Mesendoderm (in vitro differentiated cells): ENCODE measurements at regions not wholly inside any gene's neighbourhood (a gene's known extent, or its start where the extent isn't known, plus 50 kb on each side); places are given as distances from the start of the nearest gene placed in this dataset.
"Not testable (repeated sequence)": the region's sequence is repeated elsewhere in the genome, so short reads cannot be mapped to it uniquely, and the experiment has no call there.

Experiments used
- DNase-seq: peaks from one replicate; pipeline ENCODE4 v3.0.0; 2013
- H2AK5ac ChIP-seq: 2 replicates; pipeline ENCODE4 v1.6.1; 2013; ENCODE audit warnings: low read length, inconsistent platforms
- H2BK120ac ChIP-seq: 2 replicates; pipeline ENCODE4 v1.6.1; 2013; ENCODE audit warnings: low read depth, mild to moderate bottlenecking, low read length, moderate library complexity, mixed read lengths
- H2BK15ac ChIP-seq: replicated peaks from 2 replicates; pipeline ENCODE4 v1.6.1; 2013; ENCODE audit warnings: low read depth, mild to moderate bottlenecking, moderate library complexity
- H2BK5ac ChIP-seq: 2 replicates; pipeline ENCODE4 v1.6.1; 2013; ENCODE audit warnings: low read length, inconsistent platforms
- H3K18ac ChIP-seq: 2 replicates; pipeline ENCODE4 v1.6.1; 2013; ENCODE audit warnings: mild to moderate bottlenecking, low read length, mixed read lengths
- H3K23ac ChIP-seq: one replicate; pipeline ENCODE4 v1.6.1; 2013; ENCODE audit warnings: low read length
- H3K27ac ChIP-seq: 2 replicates; pipeline ENCODE4 v1.5.1; 2013; ENCODE audit warnings: low read depth, mild to moderate bottlenecking, inconsistent platforms, low read length, moderate library complexity
- H3K27me3 ChIP-seq: 2 replicates; pipeline ENCODE4 v1.6.1; 2013; ENCODE audit warnings: low read length, control low read depth, mild to moderate bottlenecking, inconsistent platforms; ENCODE audit not compliant: insufficient read depth, poor library complexity
- H3K36me3 ChIP-seq: 2 replicates; pipeline ENCODE4 v1.6.1; 2013; ENCODE audit warnings: low read length, inconsistent platforms; ENCODE audit not compliant: control insufficient read depth, insufficient read depth
- H3K4ac ChIP-seq: one replicate; pipeline ENCODE4 v1.6.1; 2013; ENCODE audit warnings: low read depth, mild to moderate bottlenecking, low read length, moderate library complexity
- H3K4me1 ChIP-seq: 2 replicates; pipeline ENCODE4 v1.6.1; 2013; ENCODE audit warnings: low read depth, low read length, inconsistent platforms; ENCODE audit not compliant: control insufficient read depth
- H3K4me2 ChIP-seq: 2 replicates; pipeline ENCODE4 v1.6.1; 2013; ENCODE audit warnings: low read length
- H3K4me3 ChIP-seq: 2 replicates; pipeline ENCODE4 v1.5.1; 2013; ENCODE audit warnings: mild to moderate bottlenecking, low read length
- H3K56ac ChIP-seq: one replicate; pipeline ENCODE4 v1.6.1; 2013; ENCODE audit warnings: low read length
- H3K79me1 ChIP-seq: 2 replicates; pipeline ENCODE4 v1.6.1; 2013; ENCODE audit warnings: low read length, inconsistent platforms
- H3K79me2 ChIP-seq: 2 replicates; pipeline ENCODE4 v1.6.1; 2013; ENCODE audit warnings: mild to moderate bottlenecking, low read length; ENCODE audit not compliant: control insufficient read depth, insufficient read depth
- H3K9ac ChIP-seq: 2 replicates; pipeline ENCODE4 v1.6.1; 2013; ENCODE audit warnings: low read length, inconsistent platforms
- H4K5ac ChIP-seq: one replicate; pipeline ENCODE4 v1.6.1; 2013; ENCODE audit warnings: low read length
- H4K8ac ChIP-seq: one replicate; pipeline ENCODE4 v1.6.1; 2013; ENCODE audit warnings: low read depth, mild to moderate bottlenecking, control low read depth, low read length, moderate library complexity
- WGBS: extraction: QIAGEN DNeasy Blood & Tissue Kit; methylation state at CpG from one replicate; pipeline ENCODE4 v1.1.7; 2013; ENCODE audit warnings: low lambda C conversion rate, missing lambda C conversion rate; ENCODE audit not compliant: insufficient coverage; ENCODE audit errors: extremely low coverage; 5-methylcytosine and 5-hydroxymethylcytosine counted together

DNA sequence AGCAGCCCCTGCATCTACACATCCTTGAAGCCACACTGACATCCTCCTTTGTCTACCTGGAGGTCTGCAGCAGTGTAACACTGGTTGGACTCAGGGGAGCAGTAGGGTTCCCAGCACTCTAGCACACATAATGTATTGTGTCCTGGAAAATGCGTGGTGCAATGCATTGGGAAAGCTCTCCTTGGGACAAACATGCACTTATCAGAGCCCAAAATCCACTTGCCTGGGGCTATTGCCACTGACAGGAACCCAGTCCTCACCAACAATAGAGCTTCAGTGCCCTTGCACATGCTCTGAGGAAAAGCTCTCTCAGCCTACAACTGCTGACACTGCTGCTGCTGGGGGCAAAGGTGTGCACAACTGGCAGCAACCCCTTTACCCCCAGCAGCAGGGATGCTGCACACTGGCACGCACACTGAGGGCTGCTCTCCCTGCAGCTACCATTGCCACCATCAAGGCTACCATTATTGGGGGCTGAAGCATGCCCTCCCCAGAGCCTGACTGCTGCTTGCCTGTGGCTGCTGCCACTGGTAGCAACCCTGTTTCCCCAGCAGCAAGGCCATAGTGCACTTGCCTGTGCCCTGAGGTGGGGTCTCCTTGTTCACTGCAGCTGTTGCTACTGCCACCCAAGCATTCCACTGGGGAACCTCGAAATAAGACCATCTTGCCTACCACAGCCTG is 221.9 kb downstream of the SLC38A4 start:
- H3K79me2 ChIP-seq, result no peaks in the 10 kb centered on the region
- no CpG with 5 or more reads among the region's 3 CpGs for WGBS
- H3K4me2 ChIP-seq, result no peak overlapping the region
- no peaks in the 10 kb centered on the region for H3K4me1 ChIP-seq
- no peak overlapping the region for H2BK5ac ChIP-seq
- H3K79me1 ChIP-seq, result no peaks in the 10 kb centered on the region
- no peak overlapping the region for H2AK5ac ChIP-seq
- no peak overlapping the region for H4K5ac ChIP-seq
- H4K8ac ChIP-seq, result no peak overlapping the region
- no peak overlapping the region for H3K27ac ChIP-seq
- no peak overlapping the region for H3K18ac ChIP-seq
- H3K4ac ChIP-seq, result no peak overlapping the region
- no peak for DNase-seq
- H3K4me3 ChIP-seq, result no peak overlapping the region
- no peaks in the 10 kb centered on the region for H3K36me3 ChIP-seq
- H3K27me3 ChIP-seq, result no peaks in the 10 kb centered on the region
- H3K9ac ChIP-seq, result no peak overlapping the region
- H3K23ac ChIP-seq, result no peak overlapping the region
- no peak overlapping the region for H2BK15ac ChIP-seq
- H3K56ac ChIP-seq, result no peak overlapping the region
- no peak overlapping the region for H2BK120ac ChIP-seq

GRCh38 chr12:46602474-46602873 is 223.3 kb downstream of the SLC38A4 start:
- no peak overlapping the region for H2BK5ac ChIP-seq
- H3K4me1 ChIP-seq, result no peaks in the 10 kb centered on the region
- no peak overlapping the region for H3K4ac ChIP-seq
- no peaks in the 10 kb centered on the region for H3K36me3 ChIP-seq
- no peak overlapping the region for H3K4me3 ChIP-seq
- no peak overlapping the region for H3K9ac ChIP-seq
- no peak overlapping the region for H3K23ac ChIP-seq
- H3K27me3 ChIP-seq, result no peaks in the 10 kb centered on the region
- H3K27ac ChIP-seq, result no peak overlapping the region
- no peak overlapping the region for H4K8ac ChIP-seq
- H2BK120ac ChIP-seq, result no peak overlapping the region
- no peaks in the 10 kb centered on the region for H3K79me2 ChIP-seq
- no peak overlapping the region for H2AK5ac ChIP-seq
- H2BK15ac ChIP-seq, result no peak overlapping the region
- no peaks in the 10 kb centered on the region for H3K79me1 ChIP-seq
- no peak overlapping the region for H3K56ac ChIP-seq
- H4K5ac ChIP-seq, result no peak overlapping the region
- no peak for DNase-seq
- no CpG with 5 or more reads among the region's 1 CpG for WGBS
- no peak overlapping the region for H3K4me2 ChIP-seq
- no peak overlapping the region for H3K18ac ChIP-seq

DNA sequence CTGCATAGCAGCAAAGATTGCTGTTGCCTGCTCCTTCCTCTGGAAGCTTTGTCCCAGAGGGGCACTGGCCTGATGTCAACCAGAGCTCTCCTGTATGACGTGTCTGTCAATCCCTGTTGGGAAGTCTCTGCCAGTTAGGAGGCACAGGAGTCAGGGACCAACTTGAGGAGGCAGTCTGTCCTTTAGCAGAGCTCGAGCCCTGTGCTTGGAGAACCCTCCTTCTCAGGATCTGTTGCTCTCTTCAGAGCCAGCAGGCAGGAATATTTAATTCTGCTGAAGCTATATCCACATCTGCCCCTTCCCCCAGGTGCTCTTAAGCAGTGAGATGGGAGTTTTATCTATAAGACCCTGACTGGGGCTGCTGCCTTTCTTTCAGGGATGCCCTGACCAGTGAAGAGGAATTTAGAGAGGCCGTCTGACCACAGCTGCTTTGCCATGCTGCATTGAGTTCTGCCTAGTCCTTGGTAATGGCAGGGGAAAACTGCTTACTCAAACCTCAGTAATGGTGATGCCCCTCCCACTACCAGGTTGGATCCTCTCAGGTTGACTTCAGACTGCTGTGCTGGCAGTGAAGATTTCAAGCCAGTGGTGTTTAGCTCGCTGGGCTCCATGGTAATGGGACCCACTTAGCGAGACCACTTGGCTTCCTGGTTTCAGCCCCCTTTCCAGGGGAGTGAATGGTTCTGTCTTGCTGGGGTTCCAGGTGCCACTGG is 218.6 kb upstream of the SLC38A2 start:
- no peak overlapping the region for H3K18ac ChIP-seq
- H3K4me3 ChIP-seq, result no peak overlapping the region

GRCh38 chr12:46585854-46586621 is 213.5 kb upstream of the SLC38A2 start:
- no peak overlapping the region for H3K18ac ChIP-seq
- H3K36me3 ChIP-seq, result no peaks in the 10 kb centered on the region
- peaks cover 2% of the 10 kb centered on the region for H3K4me1 ChIP-seq
- no peak overlapping the region for H3K4me2 ChIP-seq
- H3K56ac ChIP-seq, result peak overlapping the region; percentile 64
- peak; percentile 88 for DNase-seq
- H3K4ac ChIP-seq, result no peak overlapping the region
- no peaks in the 10 kb centered on the region for H3K79me2 ChIP-seq
- H2BK5ac ChIP-seq, result no peak overlapping the region
- H3K23ac ChIP-seq, result no peak overlapping the region
- WGBS, result no CpG with 5 or more reads among the region's 7 CpGs
- H3K9ac ChIP-seq, result no peak overlapping the region
- no peak overlapping the region for H2AK5ac ChIP-seq
- no peak overlapping the region for H2BK120ac ChIP-seq
- H4K5ac ChIP-seq, result no peak overlapping the region
- H3K79me1 ChIP-seq, result no peaks in the 10 kb centered on the region
- H3K27me3 ChIP-seq, result no peaks in the 10 kb centered on the region
- no peak overlapping the region for H2BK15ac ChIP-seq
- H3K4me3 ChIP-seq, result no peak overlapping the region
- no peak overlapping the region for H3K27ac ChIP-seq
- H4K8ac ChIP-seq, result no peak overlapping the region

More for the DNA sequence above, 218.6 kb upstream of the SLC38A2 start:
- H3K23ac ChIP-seq, result no peak overlapping the region
- no peak overlapping the region for H3K27ac ChIP-seq
- no peak overlapping the region for H3K9ac ChIP-seq
- H3K79me1 ChIP-seq, result no peaks in the 10 kb centered on the region
- no peaks in the 10 kb centered on the region for H3K4me1 ChIP-seq
- peak; percentile 26 for DNase-seq
- no peak overlapping the region for H3K4me2 ChIP-seq
- no peak overlapping the region for H3K56ac ChIP-seq
- H3K36me3 ChIP-seq, result no peaks in the 10 kb centered on the region
- no peak overlapping the region for H4K8ac ChIP-seq
- no peak overlapping the region for H3K4ac ChIP-seq
- no peak overlapping the region for H2BK5ac ChIP-seq
- H4K5ac ChIP-seq, result no peak overlapping the region
- no peak overlapping the region for H2BK15ac ChIP-seq
- no peak overlapping the region for H2BK120ac ChIP-seq
- H3K79me2 ChIP-seq, result no peaks in the 10 kb centered on the region
- H2AK5ac ChIP-seq, result no peak overlapping the region
- H3K27me3 ChIP-seq, result no peaks in the 10 kb centered on the region
- no CpG with 5 or more reads among the region's 5 CpGs for WGBS

- H3K23ac ChIP-seq, H3K27ac ChIP-seq, H2AK5ac ChIP-seq, H3K79me2 ChIP-seq, H2BK5ac ChIP-seq, H2BK120ac ChIP-seq, H3K27me3 ChIP-seq, H3K56ac ChIP-seq, H3K4me1 ChIP-seq, H4K5ac ChIP-seq, H3K36me3 ChIP-seq, H3K18ac ChIP-seq, DNase-seq, H3K4me3 ChIP-seq, H2BK15ac ChIP-seq, H3K79me1 ChIP-seq, H3K9ac ChIP-seq, H3K4ac ChIP-seq, H3K4me2 ChIP-seq, H4K8ac ChIP-seq: not testable (repeated sequence)
- WGBS, result no CpG with 5 or more reads among the region's 4 CpGs
Measured at GRCh38 chr12:46584098-46584497, 211.5 kb upstream of the SLC38A2 start.
